Fibroblast of peridontal ligament (primary cell): ENCODE measurements at regions not wholly inside any gene's neighbourhood (a gene's known extent, or its start where the extent isn't known, plus 50 kb on each side); places are given as distances from the start of the nearest gene placed in this dataset.
A peak's percentile ranks its signal among the peaks of the same experiment; 100 is the strongest.

Experiments
- DNase-seq: peaks from one replicate; pipeline ENCODE4 v3.0.0-alpha.2; 2010; ENCODE audit errors: extremely low read depth

GRCh38 chr7:113825832-113826231 is 93.0 kb downstream of the PPP1R3A start:
- DNase-seq = no peak

GRCh38 chr7:113824117-113824823 is 94.5 kb downstream of the PPP1R3A start:
- DNase-seq = no peak

- no peak for DNase-seq
Observed at GRCh38 chr7:113819474-113819873, 99.3 kb downstream of the PPP1R3A start.

GRCh38 chr7:113816639-113817038 is 102.2 kb downstream of the PPP1R3A start:
- DNase-seq = no peak

- DNase-seq = no peak
Observed at GRCh38 chr7:113813471-113813870, 105.3 kb downstream of the PPP1R3A start.

GRCh38 chr7:113812591-113813255 is 106.1 kb downstream of the PPP1R3A start:
- DNase-seq = peak; percentile 20

GRCh38 chr7:113810080-113810744 is 108.6 kb downstream of the PPP1R3A start:
- no peak for DNase-seq

- no peak for DNase-seq
Observed at GRCh38 chr7:113809581-113809980, 109.2 kb downstream of the PPP1R3A start.

GRCh38 chr7:113806633-113807327 is 112.0 kb downstream of the PPP1R3A start:
- no peak for DNase-seq

- DNase-seq = no peak
Observed at GRCh38 chr7:113805976-113806375, 112.8 kb downstream of the PPP1R3A start.

GRCh38 chr7:113804475-113805095 is 114.2 kb downstream of the PPP1R3A start:
- no peak for DNase-seq

GRCh38 chr7:113801751-113802150 is 117.1 kb downstream of the PPP1R3A start:
- no peak for DNase-seq

- no peak for DNase-seq
Observed at GRCh38 chr7:113800826-113801225, 118.0 kb downstream of the PPP1R3A start.

- DNase-seq = no peak
Observed at GRCh38 chr7:113799896-113800295, 118.9 kb downstream of the PPP1R3A start.

- DNase-seq = no peak
Observed at GRCh38 chr7:113797420-113798010, 121.3 kb downstream of the PPP1R3A start.

GRCh38 chr7:113796557-113796956 is 122.3 kb downstream of the PPP1R3A start:
- peak; percentile 76 for DNase-seq

- no peak for DNase-seq
Observed at GRCh38 chr7:113794573-113794972, 124.2 kb downstream of the PPP1R3A start.

GRCh38 chr7:113793171-113793570 is 125.6 kb downstream of the PPP1R3A start:
- no peak for DNase-seq

- DNase-seq = no peak
Observed at GRCh38 chr7:113790025-113790424, 128.8 kb downstream of the PPP1R3A start.

- DNase-seq = no peak
Observed at GRCh38 chr7:113787106-113787505, 131.7 kb downstream of the PPP1R3A start.

GRCh38 chr7:113784956-113785355 is 133.9 kb downstream of the PPP1R3A start:
- DNase-seq = no peak
